ENCODE measurements at regions not wholly inside any gene's neighbourhood (a gene's known extent, or its start where the extent isn't known, plus 50 kb on each side); places are given as distances from the start of the nearest gene placed in this dataset.

DNA sequence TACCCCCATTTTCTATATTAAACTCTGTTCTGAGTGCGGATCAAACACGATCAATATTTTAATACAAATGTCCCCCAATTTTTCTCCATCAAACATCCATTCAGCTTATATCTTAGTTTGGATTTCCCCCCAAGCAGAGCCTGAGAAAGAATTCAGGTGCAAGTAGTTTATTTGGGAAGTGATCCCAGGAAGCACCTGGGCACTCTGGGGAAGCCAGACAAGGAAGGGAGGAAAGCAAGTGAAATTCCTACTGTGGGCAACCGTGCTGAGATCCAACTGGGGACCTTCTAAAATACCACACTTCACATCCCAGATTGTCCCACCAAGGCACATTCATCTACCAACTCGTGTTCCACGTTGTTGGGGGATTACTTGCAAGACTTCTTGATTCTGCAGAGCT, 323.4 kb upstream of the NBEA start:
- Histone ChIP-seq H2AFZ (ENCODE audit: low read depth) (no peak overlapping the region), H3K27me3 (ENCODE audit: insufficient read depth, low read depth) (no peaks in the 10 kb centered on the region)

DNA sequence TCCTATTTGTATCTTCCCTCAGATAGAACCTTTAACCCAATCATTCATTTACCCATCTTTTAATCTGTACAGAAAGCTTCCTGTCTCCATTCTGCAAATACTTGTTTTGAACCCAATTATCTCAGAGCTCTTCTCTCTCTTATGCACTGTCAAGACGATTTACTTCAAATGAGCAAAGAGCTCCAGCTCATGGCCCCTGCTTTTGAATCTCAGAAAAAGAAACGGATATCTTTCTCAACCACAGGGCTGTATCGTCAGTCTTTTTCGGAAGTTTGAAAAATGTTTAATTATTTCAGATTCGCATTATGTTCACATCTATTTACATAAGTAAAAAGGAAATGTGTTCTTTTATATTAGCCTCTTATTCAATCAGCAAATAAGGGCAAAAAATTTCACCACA, 322.7 kb upstream of the NBEA start:
- Histone ChIP-seq H3K79me2 (ENCODE audit: insufficient read depth, low read depth) (no peaks in the 10 kb centered on the region), H3K4me2 (no peak overlapping the region), H4K20me1 (ENCODE audit: insufficient read depth) (no peaks in the 10 kb centered on the region), H3K4me3 (IDR thresholded peaks at IDR 0.05; ENCODE audit: insufficient read depth, low read depth, low read length) (no peak overlapping the region), H3K27ac (no peak overlapping the region), H2AFZ (ENCODE audit: low read depth) (no peak overlapping the region), H3K36me3 (ENCODE audit: insufficient read depth) (no peaks in the 10 kb centered on the region), H3K9ac (no peak overlapping the region), H3K4me1 (ENCODE audit: low read depth, poor library complexity, severe bottlenecking) (no peaks in the 10 kb centered on the region), H3K27me3 (ENCODE audit: insufficient read depth, low read depth) (no peaks in the 10 kb centered on the region)
- TF ChIP-seq, protein P1, sequence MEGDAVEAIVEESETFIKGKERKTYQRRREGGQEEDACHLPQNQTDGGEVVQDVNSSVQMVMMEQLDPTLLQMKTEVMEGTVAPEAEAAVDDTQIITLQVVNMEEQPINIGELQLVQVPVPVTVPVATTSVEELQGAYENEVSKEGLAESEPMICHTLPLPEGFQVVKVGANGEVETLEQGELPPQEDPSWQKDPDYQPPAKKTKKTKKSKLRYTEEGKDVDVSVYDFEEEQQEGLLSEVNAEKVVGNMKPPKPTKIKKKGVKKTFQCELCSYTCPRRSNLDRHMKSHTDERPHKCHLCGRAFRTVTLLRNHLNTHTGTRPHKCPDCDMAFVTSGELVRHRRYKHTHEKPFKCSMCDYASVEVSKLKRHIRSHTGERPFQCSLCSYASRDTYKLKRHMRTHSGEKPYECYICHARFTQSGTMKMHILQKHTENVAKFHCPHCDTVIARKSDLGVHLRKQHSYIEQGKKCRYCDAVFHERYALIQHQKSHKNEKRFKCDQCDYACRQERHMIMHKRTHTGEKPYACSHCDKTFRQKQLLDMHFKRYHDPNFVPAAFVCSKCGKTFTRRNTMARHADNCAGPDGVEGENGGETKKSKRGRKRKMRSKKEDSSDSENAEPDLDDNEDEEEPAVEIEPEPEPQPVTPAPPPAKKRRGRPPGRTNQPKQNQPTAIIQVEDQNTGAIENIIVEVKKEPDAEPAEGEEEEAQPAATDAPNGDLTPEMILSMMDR (conservative IDR thresholded peaks at IDR 0.05; ENCODE audit: low read depth, low read length) = no peak

More for the DNA sequence above, 323.4 kb upstream of the NBEA start:
- no peaks in the 10 kb centered on the region for H4K20me1 ChIP-seq (ENCODE audit: insufficient read depth)
- H3K79me2 ChIP-seq (ENCODE audit: insufficient read depth, low read depth) = no peaks in the 10 kb centered on the region
- H3K4me3 ChIP-seq (IDR thresholded peaks at IDR 0.05; ENCODE audit: insufficient read depth, low read depth, low read length) = no peak overlapping the region
- TF ChIP-seq, protein P1 (conservative IDR thresholded peaks at IDR 0.05; ENCODE audit: low read depth, low read length) = no peak
- no peak overlapping the region for H3K27ac ChIP-seq
- no peaks in the 10 kb centered on the region for H3K36me3 ChIP-seq (ENCODE audit: insufficient read depth)
- H3K9ac ChIP-seq = no peak overlapping the region
- H3K4me1 ChIP-seq (ENCODE audit: low read depth, poor library complexity, severe bottlenecking) = no peaks in the 10 kb centered on the region
- H3K4me2 ChIP-seq = no peak overlapping the region

DNA sequence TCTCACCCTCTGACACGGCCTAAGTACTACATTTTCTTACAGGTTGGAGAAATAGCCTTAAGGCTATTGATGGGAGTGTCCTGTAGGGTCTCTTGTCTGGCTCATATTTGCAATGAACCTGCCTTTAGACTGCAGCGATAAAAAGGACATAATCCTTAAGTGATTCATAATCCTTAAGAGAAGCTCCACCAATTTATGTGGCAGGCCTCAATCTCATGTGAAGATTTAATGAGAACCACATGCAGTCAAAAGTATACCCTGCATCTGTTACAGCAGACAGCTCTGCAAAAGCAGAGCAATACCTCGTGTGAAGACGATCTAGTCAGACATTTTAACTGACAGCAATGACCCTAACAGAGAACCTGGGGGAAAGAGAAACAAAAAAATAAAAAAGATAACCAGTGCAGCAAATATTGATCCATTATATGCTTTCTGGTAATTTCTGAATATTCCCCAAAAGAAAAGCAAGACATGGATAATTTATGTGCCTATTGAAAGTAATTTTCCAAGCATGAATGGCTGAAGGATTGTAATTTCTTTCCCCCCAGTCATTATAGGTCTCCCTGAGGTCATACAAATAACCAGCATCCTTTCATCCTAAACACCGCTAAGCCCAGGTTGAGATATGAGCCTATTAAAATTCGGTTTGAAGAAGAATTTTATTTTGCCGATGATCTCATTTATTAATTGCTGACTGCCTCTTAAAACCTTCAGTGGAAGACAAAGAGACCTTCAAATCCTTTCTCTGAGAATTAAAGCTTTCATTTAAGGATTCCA, 321.8 kb upstream of the NBEA start:
- Histone ChIP-seq H3K27me3 (ENCODE audit: insufficient read depth, low read depth) (no peaks in the 10 kb centered on the region), H3K9ac (no peak overlapping the region), H3K4me2 (no peak overlapping the region), H3K4me1 (ENCODE audit: low read depth, poor library complexity, severe bottlenecking) (no peaks in the 10 kb centered on the region), H4K20me1 (ENCODE audit: insufficient read depth) (no peaks in the 10 kb centered on the region), H3K27ac (no peak overlapping the region), H3K79me2 (ENCODE audit: insufficient read depth, low read depth) (no peaks in the 10 kb centered on the region), H3K36me3 (ENCODE audit: insufficient read depth) (no peaks in the 10 kb centered on the region), H2AFZ (ENCODE audit: low read depth) (no peak overlapping the region), H3K4me3 (IDR thresholded peaks at IDR 0.05; ENCODE audit: insufficient read depth, low read depth, low read length) (no peak overlapping the region)
- TF ChIP-seq, protein P1 (conservative IDR thresholded peaks at IDR 0.05; ENCODE audit: low read depth, low read length) = no peak

DNA sequence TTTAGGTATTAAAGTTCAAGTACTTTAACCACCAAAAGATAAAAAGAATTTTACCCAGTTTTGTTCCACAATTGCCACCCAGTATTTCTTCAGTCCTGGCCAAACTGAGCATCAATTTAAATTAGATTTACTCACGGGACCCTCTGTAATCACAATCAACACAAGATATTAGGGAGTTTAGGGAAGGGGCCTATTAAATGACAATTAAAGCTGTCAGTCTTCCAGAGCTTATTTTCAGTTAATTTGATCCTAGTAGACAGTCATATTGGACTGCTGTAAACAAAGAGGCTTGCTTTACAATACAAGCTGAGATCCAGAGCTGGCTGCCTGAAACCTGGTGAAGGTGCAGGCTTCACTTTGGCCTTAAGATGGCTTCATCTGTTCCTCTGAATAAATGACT, 321.2 kb upstream of the NBEA start:
- TF ChIP-seq, protein P1 (conservative IDR thresholded peaks at IDR 0.05; ENCODE audit: low read depth, low read length) = no peak
- no peaks in the 10 kb centered on the region for H3K36me3 ChIP-seq (ENCODE audit: insufficient read depth)
- no peak overlapping the region for H3K9ac ChIP-seq
- H3K4me1 ChIP-seq (ENCODE audit: low read depth, poor library complexity, severe bottlenecking) = no peaks in the 10 kb centered on the region
- no peak overlapping the region for H3K27ac ChIP-seq
- no peak overlapping the region for H3K4me3 ChIP-seq (IDR thresholded peaks at IDR 0.05; ENCODE audit: insufficient read depth, low read depth, low read length)
- H2AFZ ChIP-seq (ENCODE audit: low read depth) = no peak overlapping the region
- H3K79me2 ChIP-seq (ENCODE audit: insufficient read depth, low read depth) = no peaks in the 10 kb centered on the region
- H3K27me3 ChIP-seq (ENCODE audit: insufficient read depth, low read depth) = no peaks in the 10 kb centered on the region
- no peaks in the 10 kb centered on the region for H4K20me1 ChIP-seq (ENCODE audit: insufficient read depth)
- H3K4me2 ChIP-seq = no peak overlapping the region

Measured in KMS-11 (cell line).